HT-29 (cell line): ENCODE measurements at regions not wholly inside any gene's neighbourhood (a gene's known extent, or its start where the extent isn't known, plus 50 kb on each side); places are given as distances from the start of the nearest gene placed in this dataset.
"Not testable (repeated sequence)": the region's sequence is repeated elsewhere in the genome, so short reads cannot be mapped to it uniquely, and the experiment has no call there.

ENCODE experiments used
- DNase-seq: peaks from one replicate; pipeline ENCODE4 v3.0.0-alpha.2; 2015; ENCODE audit warnings: low spot score

- no peak for DNase-seq
These were observed 195.5 kb downstream of the BCL11A start for GRCh38 chr2:60357996-60358395.

GRCh38 chr2:60356346-60356745 is 197.1 kb downstream of the BCL11A start:
- DNase-seq: no peak

GRCh38 chr2:60355849-60356261 is 197.6 kb downstream of the BCL11A start:
- no peak for DNase-seq

- no peak for DNase-seq
These were observed 198.7 kb downstream of the BCL11A start for GRCh38 chr2:60354713-60355112.

GRCh38 chr2:60353863-60354262 is 199.6 kb downstream of the BCL11A start:
- no peak for DNase-seq

GRCh38 chr2:60353406-60353800 is 200.1 kb downstream of the BCL11A start:
- no peak for DNase-seq

GRCh38 chr2:60352491-60353405 is 200.7 kb downstream of the BCL11A start:
- no peak for DNase-seq

GRCh38 chr2:60351802-60352201 is 201.7 kb downstream of the BCL11A start:
- DNase-seq: no peak

GRCh38 chr2:60351321-60351720 is 202.1 kb downstream of the BCL11A start:
- DNase-seq: no peak

GRCh38 chr2:60350791-60351190 is 202.7 kb downstream of the BCL11A start:
- no peak for DNase-seq

GRCh38 chr2:60347781-60348180 is 205.7 kb downstream of the BCL11A start:
- DNase-seq: no peak

- DNase-seq: not testable (repeated sequence)
These were observed 211.0 kb downstream of the BCL11A start for GRCh38 chr2:60342491-60342890.

- no peak for DNase-seq
These were observed 212.3 kb downstream of the BCL11A start for GRCh38 chr2:60341151-60341550.

- DNase-seq: no peak
These were observed 214.2 kb downstream of the BCL11A start for GRCh38 chr2:60339286-60339685.

GRCh38 chr2:60337142-60337497 is 216.3 kb downstream of the BCL11A start:
- no peak for DNase-seq

GRCh38 chr2:60336442-60337141 is 216.9 kb downstream of the BCL11A start:
- no peak for DNase-seq

- DNase-seq: no peak
These were observed 217.8 kb downstream of the BCL11A start for GRCh38 chr2:60335533-60336237.

GRCh38 chr2:60334610-60335009 is 218.8 kb downstream of the BCL11A start:
- no peak for DNase-seq

GRCh38 chr2:60333264-60333663 is 220.2 kb downstream of the BCL11A start:
- no peak for DNase-seq

- no peak for DNase-seq
These were observed 222.2 kb downstream of the BCL11A start for GRCh38 chr2:60331115-60331809.

- DNase-seq: no peak
These were observed 224.2 kb downstream of the BCL11A start for GRCh38 chr2:60329225-60329624.

GRCh38 chr2:60324536-60324935 is 228.9 kb downstream of the BCL11A start:
- no peak for DNase-seq
